HepG2 (cell line): ENCODE measurements at regions not wholly inside any gene's neighbourhood (a gene's known extent, or its start where the extent isn't known, plus 50 kb on each side); places are given as distances from the start of the nearest gene placed in this dataset.

ENCODE experiments used
- CTCF ChIP-seq: sonication (generic); formaldehyde crosslinking; IDR thresholded peaks from 2 replicates; pipeline ENCODE4 v1.5.0; 2020; ENCODE audit warnings: mild to moderate bottlenecking, missing genetic modification reagents, moderate library complexity
- IRX3 ChIP-seq: sonication (generic); formaldehyde crosslinking; IDR thresholded peaks from 2 replicates; pipeline ENCODE4 v1.8.1; 2023; ENCODE audit warnings: mild to moderate bottlenecking, low read depth, missing genetic modification reagents, borderline replicate concordance
- MTERF4 ChIP-seq: sonication (generic); formaldehyde crosslinking; IDR thresholded peaks from 2 replicates; pipeline ENCODE4 v1.8.0; 2023; ENCODE audit warnings: mild to moderate bottlenecking, missing genetic modification reagents
- MYC ChIP-seq: sonication (generic); formaldehyde crosslinking; IDR thresholded peaks from 2 replicates; pipeline ENCODE4 v1.9.0; 2021; ENCODE audit warnings: missing genetic modification reagents, borderline replicate concordance
- RARA ChIP-seq: IDR thresholded peaks from 2 replicates; pipeline ENCODE4 v1.6.1; 2016; ENCODE audit warnings: missing genetic modification reagents, missing compliant biosample characterization
- YY1 ChIP-seq: IDR thresholded peaks from 2 replicates; pipeline ENCODE4 v1.6.1; 2011; ENCODE audit warnings: low read length, low read depth, moderate library complexity, mild to moderate bottlenecking; ENCODE audit not compliant: insufficient read depth, insufficient replicate concordance
- ZBTB33 ChIP-seq: sonication (generic); formaldehyde crosslinking; IDR thresholded peaks from 2 replicates; pipeline ENCODE4 v1.4.0; 2020; ENCODE audit warnings: missing genetic modification reagents
- ZBTB38 ChIP-seq: sonication (generic); formaldehyde crosslinking; IDR thresholded peaks from 2 replicates; pipeline ENCODE4 v1.5.1; 2020; ENCODE audit warnings: mild to moderate bottlenecking, missing genetic modification reagents
- ZNF451 ChIP-seq: sonication (generic); formaldehyde crosslinking; IDR thresholded peaks from 2 replicates; pipeline ENCODE4 v1.5.0; 2020; ENCODE audit warnings: mild to moderate bottlenecking, missing genetic modification reagents
- ZNF772 ChIP-seq: sonication (generic); formaldehyde crosslinking; IDR thresholded peaks from 2 replicates; pipeline ENCODE4 v1.5.0; 2020; ENCODE audit warnings: mild to moderate bottlenecking, missing genetic modification reagents
- TF ChIP-seq, protein P1 (sequence below): sonication (generic); formaldehyde crosslinking; IDR thresholded peaks from 2 replicates; pipeline ENCODE4 v1.5.0; 2020; ENCODE audit warnings: mild to moderate bottlenecking, missing genetic modification reagents, borderline replicate concordance
- TF ChIP-seq, protein P2 (sequence below): sonication (generic); formaldehyde crosslinking; IDR thresholded peaks from 2 replicates; pipeline ENCODE4 v1.8.0; 2022; ENCODE audit warnings: missing genetic modification reagents, mild to moderate bottlenecking, moderate library complexity, borderline replicate concordance

- TF ChIP-seq MYC (CRISPR knock-in tag) = no peak
- no peak for TF ChIP-seq YY1
- TF ChIP-seq MTERF4 = no peak
- TF ChIP-seq, protein P1, sequence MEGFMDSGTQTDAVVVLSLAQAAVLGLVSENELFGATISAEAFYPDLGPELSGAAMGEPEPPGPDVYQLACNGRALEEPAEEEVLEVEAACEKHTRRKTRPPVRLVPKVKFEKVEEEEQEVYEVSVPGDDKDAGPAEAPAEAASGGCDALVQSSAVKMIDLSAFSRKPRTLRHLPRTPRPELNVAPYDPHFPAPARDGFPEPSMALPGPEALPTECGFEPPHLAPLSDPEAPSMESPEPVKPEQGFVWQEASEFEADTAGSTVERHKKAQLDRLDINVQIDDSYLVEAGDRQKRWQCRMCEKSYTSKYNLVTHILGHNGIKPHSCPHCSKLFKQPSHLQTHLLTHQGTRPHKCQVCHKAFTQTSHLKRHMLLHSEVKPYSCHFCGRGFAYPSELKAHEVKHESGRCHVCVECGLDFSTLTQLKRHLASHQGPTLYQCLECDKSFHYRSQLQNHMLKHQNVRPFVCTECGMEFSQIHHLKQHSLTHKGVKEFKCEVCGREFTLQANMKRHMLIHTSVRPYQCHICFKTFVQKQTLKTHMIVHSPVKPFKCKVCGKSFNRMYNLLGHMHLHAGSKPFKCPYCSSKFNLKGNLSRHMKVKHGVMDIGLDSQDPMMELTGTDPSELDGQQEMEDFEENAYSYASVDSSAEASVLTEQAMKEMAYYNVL (CRISPR knock-in tag) = no peak
- TF ChIP-seq ZNF772 (CRISPR knock-in tag) = no peak
- no peak for TF ChIP-seq IRX3 (CRISPR knock-in tag)
- TF ChIP-seq, protein P2, sequence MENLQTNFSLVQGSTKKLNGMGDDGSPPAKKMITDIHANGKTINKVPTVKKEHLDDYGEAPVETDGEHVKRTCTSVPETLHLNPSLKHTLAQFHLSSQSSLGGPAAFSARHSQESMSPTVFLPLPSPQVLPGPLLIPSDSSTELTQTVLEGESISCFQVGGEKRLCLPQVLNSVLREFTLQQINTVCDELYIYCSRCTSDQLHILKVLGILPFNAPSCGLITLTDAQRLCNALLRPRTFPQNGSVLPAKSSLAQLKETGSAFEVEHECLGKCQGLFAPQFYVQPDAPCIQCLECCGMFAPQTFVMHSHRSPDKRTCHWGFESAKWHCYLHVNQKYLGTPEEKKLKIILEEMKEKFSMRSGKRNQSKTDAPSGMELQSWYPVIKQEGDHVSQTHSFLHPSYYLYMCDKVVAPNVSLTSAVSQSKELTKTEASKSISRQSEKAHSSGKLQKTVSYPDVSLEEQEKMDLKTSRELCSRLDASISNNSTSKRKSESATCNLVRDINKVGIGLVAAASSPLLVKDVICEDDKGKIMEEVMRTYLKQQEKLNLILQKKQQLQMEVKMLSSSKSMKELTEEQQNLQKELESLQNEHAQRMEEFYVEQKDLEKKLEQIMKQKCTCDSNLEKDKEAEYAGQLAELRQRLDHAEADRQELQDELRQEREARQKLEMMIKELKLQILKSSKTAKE = no peak
- TF ChIP-seq CTCF (CRISPR knock-in tag) = no peak
- no peak for TF ChIP-seq ZNF451 (CRISPR knock-in tag)
- no peak for TF ChIP-seq ZBTB38
- TF ChIP-seq ZBTB33 (CRISPR knock-in tag) = no peak
- TF ChIP-seq RARA (CRISPR knock-in tag) = no peak
These were observed 110.5 kb upstream of the KLF7 start for GRCh38 chr2:207276248-207276647.
